ENCODE measurements at regions not wholly inside any gene's neighbourhood (a gene's known extent, or its start where the extent isn't known, plus 50 kb on each side); places are given as distances from the start of the nearest gene placed in this dataset.

GRCh38 chr21:33125680-33126375, 55.9 kb downstream of the OLIG1 start:
- Histone ChIP-seq H3K79me2 (ENCODE audit: insufficient read depth, low read depth, low read length) (no peaks in the 10 kb centered on the region), H3K27ac (ENCODE audit: low read depth, low read length, poor library complexity, severe bottlenecking) (no peak overlapping the region), H3K4me3 (ENCODE audit: low read depth, low read length, poor library complexity, severe bottlenecking) (no peak overlapping the region), H3K36me3 (ENCODE audit: insufficient read depth, low read length) (no peaks in the 10 kb centered on the region), H3K9me2 (ENCODE audit: insufficient read depth, low read length) (no peaks in the 10 kb centered on the region), H3K4me2 (ENCODE audit: low read length) (no peak overlapping the region), H2AFZ (ENCODE audit: low read length) (no peak overlapping the region), H3K4me1 (ENCODE audit: insufficient read depth, low read length, poor library complexity, severe bottlenecking) (no peaks in the 10 kb centered on the region), H3K9me3 (ENCODE audit: low read length) (no peaks in the 10 kb centered on the region), H4K20me1 (ENCODE audit: insufficient read depth, low read length) (no peaks in the 10 kb centered on the region)
- CTCF ChIA-PET (ENCODE audit: unreplicated experiment): no interaction called here
- intact Hi-C loops (cut with micrococcal nuclease; ENCODE audit: unreplicated experiment): loop anchor here (5.0 to 10.0 kb wide), 2 partner anchors 184 to 291 kb away; no protein-coding TSS in a partner anchor
- no TSS peak for BruUV-seq (replicated peaks)
- TF ChIP-seq EZH2phosphoT487 (IDR thresholded peaks at IDR 0.05; ENCODE audit: borderline replicate concordance, low read depth, low read length): no peak
- TF ChIP-seq CTCF (conservative IDR thresholded peaks at IDR 0.05; ENCODE audit: low read length): no peak
- DNase-seq (ENCODE audit: low spot score): no peak
- POLR2A ChIA-PET: interaction anchor here (0.6 kb wide), 1 partner anchor 319 kb away, joined by 8 read pairs; no protein-coding TSS in a partner anchor

GRCh38 chr21:33126569-33126968, 56.6 kb downstream of the OLIG1 start:
- Histone ChIP-seq H3K36me3 (ENCODE audit: insufficient read depth, low read length) (no peaks in the 10 kb centered on the region), H4K20me1 (ENCODE audit: insufficient read depth, low read length) (no peaks in the 10 kb centered on the region), H3K9me3 (ENCODE audit: low read length) (no peaks in the 10 kb centered on the region), H3K9me2 (ENCODE audit: insufficient read depth, low read length) (no peaks in the 10 kb centered on the region), H3K4me3 (ENCODE audit: low read depth, low read length, poor library complexity, severe bottlenecking) (no peak overlapping the region), H3K27ac (ENCODE audit: low read depth, low read length, poor library complexity, severe bottlenecking) (no peak overlapping the region), H3K4me1 (ENCODE audit: insufficient read depth, low read length, poor library complexity, severe bottlenecking) (no peaks in the 10 kb centered on the region), H3K4me2 (ENCODE audit: low read length) (no peak overlapping the region), H2AFZ (ENCODE audit: low read length) (no peak overlapping the region), H3K79me2 (ENCODE audit: insufficient read depth, low read depth, low read length) (no peaks in the 10 kb centered on the region)
- POLR2A ChIA-PET: interaction anchor here (0.6 kb wide), 1 partner anchor 318 kb away, joined by 8 read pairs; no protein-coding TSS in a partner anchor
- no peak for TF ChIP-seq CTCF (conservative IDR thresholded peaks at IDR 0.05; ENCODE audit: low read length)
- no peak for TF ChIP-seq EZH2phosphoT487 (IDR thresholded peaks at IDR 0.05; ENCODE audit: borderline replicate concordance, low read depth, low read length)
- DNase-seq (ENCODE audit: low spot score): no peak
- intact Hi-C loops (cut with micrococcal nuclease; ENCODE audit: unreplicated experiment): loop anchor here (5.0 to 10.0 kb wide), 2 partner anchors 184 to 292 kb away; no protein-coding TSS in a partner anchor
- CTCF ChIA-PET (ENCODE audit: unreplicated experiment): no interaction called here
- no TSS peak for BruUV-seq (replicated peaks)
